Panc1 (cell line): ENCODE measurements at regions not wholly inside any gene's neighbourhood (a gene's known extent, or its start where the extent isn't known, plus 50 kb on each side); places are given as distances from the start of the nearest gene placed in this dataset.

Experiments used
- ATAC-seq: fragments of 200-7000 bp; cut with Tn5 transposase; 2 replicates; pipeline ENCODE4 v1.9.1; 2020; ENCODE audit warnings: mild to moderate bottlenecking, moderate library complexity
- BruUV-seq: library from RNA; stranded (reverse); fragments of 400-500 nt; replicated peaks from 2 replicates; lab custom pipeline; 2021; lab: Mats Ljungman, UMichigan
- CTCF ChIA-PET: fragments of 300-600 bp; sonication (Branson Sonifier 250); formaldehyde crosslinking; loops from one replicate; lab custom pipeline; 2022; ENCODE audit warnings: antibody characterized with exemption; lab: Charles Lee
- POLR2A ChIA-PET: fragments of 300-600 bp; sonication (Branson Sonifier 250); formaldehyde crosslinking; loops from one replicate; lab custom pipeline; 2022; ENCODE audit warnings: antibody characterized with exemption; lab: Charles Lee
- DNase-seq: peaks from one replicate; pipeline ENCODE4 v3.0.0-alpha.2; 2010; ENCODE audit warnings: low read depth, low spot score
- H3K27ac ChIP-seq: 2 replicates; pipeline ENCODE4 v1.5.1; 2011; ENCODE audit warnings: mild to moderate bottlenecking, low read length, inconsistent platforms
- H3K27me3 ChIP-seq: fragments of 200-500 bp; sonication (Bioruptor generic); 2 replicates; pipeline ENCODE4 v1.6.0; 2014; ENCODE audit warnings: low read length, inconsistent platforms; ENCODE audit not compliant: control insufficient read depth, insufficient read depth
- H3K36me3 ChIP-seq: fragments of 200-500 bp; sonication (Bioruptor generic); 2 replicates; pipeline ENCODE4 v1.5.1; 2014; ENCODE audit warnings: inconsistent platforms, mild to moderate bottlenecking, low read length, moderate library complexity; ENCODE audit not compliant: control insufficient read depth, insufficient read depth
- H3K4me1 ChIP-seq: 2 replicates; pipeline ENCODE4 v1.5.1; 2011; ENCODE audit warnings: inconsistent platforms, mild to moderate bottlenecking, low read length, moderate library complexity; ENCODE audit not compliant: control insufficient read depth, insufficient read depth
- H3K4me3 ChIP-seq, 2 experiments: 2 replicates each; pipeline ENCODE4 v1.5.1; 2011 to 2012; ENCODE audit warnings: low read depth in 2 of 2, low read length in 2 of 2, mild to moderate bottlenecking in 2 of 2, inconsistent platforms in 1 of 2, moderate library complexity in 1 of 2
- H3K9me3 ChIP-seq: fragments of 200-500 bp; sonication (Bioruptor generic); 2 replicates; pipeline ENCODE4 v1.5.1; 2014; ENCODE audit warnings: low read depth, mild to moderate bottlenecking, inconsistent platforms, low read length, moderate library complexity; ENCODE audit not compliant: control insufficient read depth, insufficient read depth
- POLR2AphosphoS5 ChIP-seq: IDR thresholded peaks from 2 replicates; pipeline ENCODE4 v1.6.1; 2012; ENCODE audit warnings: mild to moderate bottlenecking, low read depth, low read length, moderate library complexity
- SIN3A ChIP-seq: IDR thresholded peaks from 2 replicates; pipeline ENCODE4 v1.6.1; 2012; ENCODE audit warnings: low read depth, mild to moderate bottlenecking, low read length, moderate library complexity, borderline replicate concordance; ENCODE audit not compliant: insufficient read depth
- TCF7L2 ChIP-seq: IDR thresholded peaks from 2 replicates; pipeline ENCODE4 v1.6.1; 2011; ENCODE audit warnings: mild to moderate bottlenecking, low read depth, low read length, inconsistent platforms
- in situ Hi-C: cut with HindIII; loops from 2 replicates; pipeline ENCODE4 v1.10.0; 2016; ENCODE audit warnings: low sequenced_read_pairs, low pct_unique_long_range_greater_than_20kb
- intact Hi-C: fragments of 100-400 bp; cut with micrococcal nuclease; formaldehyde crosslinking; loops from one replicate; pipeline ENCODE4 v1.10.0; 2022; ENCODE audit not compliant: unreplicated experiment
- TF ChIP-seq, protein P1 (sequence below), 2 experiments: IDR thresholded peaks; 2 replicates each; pipeline ENCODE4 v1.6.1; 2011 to 2012; ENCODE audit warnings: low read depth in 2 of 2, control low read depth in 1 of 2, low read length in 1 of 2, mild to moderate bottlenecking in 1 of 2, moderate library complexity in 1 of 2; ENCODE audit not compliant: insufficient read depth in 1 of 2
- TF ChIP-seq, protein P2 (sequence below): fragments of 450-650 bp; IDR thresholded peaks from 2 replicates; pipeline ENCODE4 v1.5.1; 2017; ENCODE audit warnings: mild to moderate bottlenecking

DNA sequence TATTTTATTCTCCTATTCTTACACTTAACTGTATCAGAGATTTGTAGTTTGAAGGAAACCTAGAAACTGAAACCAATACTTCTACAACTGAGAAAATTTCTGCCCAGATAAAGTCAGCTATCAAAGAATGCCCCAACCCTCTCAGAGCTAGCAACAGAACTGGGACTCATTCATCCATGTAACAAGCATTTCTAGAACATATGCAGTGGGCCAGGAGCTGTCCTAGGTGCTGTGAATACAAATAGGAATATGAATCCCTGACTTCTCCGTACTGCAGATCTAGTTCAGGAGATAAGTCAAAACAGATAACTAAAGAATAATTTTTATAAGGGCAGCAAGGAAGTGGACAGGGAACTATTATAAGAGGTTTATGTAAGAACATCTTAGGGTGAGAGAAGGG lies 654.1 kb upstream of the NOX3 start:
- H3K4me3 ChIP-seq: no peak overlapping the region
- no peak overlapping the region for H3K27ac ChIP-seq
- CTCF ChIA-PET: no interaction called here
- POLR2A ChIA-PET: no interaction called here
- in situ Hi-C loops: no loop called here
- H3K4me1 ChIP-seq: no peaks in the 10 kb centered on the region
- BruUV-seq: no TSS peak
- H3K27me3 ChIP-seq: no peaks in the 10 kb centered on the region
- no peak for DNase-seq
- no peak for ATAC-seq
- H3K9me3 ChIP-seq: no peaks in the 10 kb centered on the region
- no peaks in the 10 kb centered on the region for H3K36me3 ChIP-seq
- TF ChIP-seq, protein P1, sequence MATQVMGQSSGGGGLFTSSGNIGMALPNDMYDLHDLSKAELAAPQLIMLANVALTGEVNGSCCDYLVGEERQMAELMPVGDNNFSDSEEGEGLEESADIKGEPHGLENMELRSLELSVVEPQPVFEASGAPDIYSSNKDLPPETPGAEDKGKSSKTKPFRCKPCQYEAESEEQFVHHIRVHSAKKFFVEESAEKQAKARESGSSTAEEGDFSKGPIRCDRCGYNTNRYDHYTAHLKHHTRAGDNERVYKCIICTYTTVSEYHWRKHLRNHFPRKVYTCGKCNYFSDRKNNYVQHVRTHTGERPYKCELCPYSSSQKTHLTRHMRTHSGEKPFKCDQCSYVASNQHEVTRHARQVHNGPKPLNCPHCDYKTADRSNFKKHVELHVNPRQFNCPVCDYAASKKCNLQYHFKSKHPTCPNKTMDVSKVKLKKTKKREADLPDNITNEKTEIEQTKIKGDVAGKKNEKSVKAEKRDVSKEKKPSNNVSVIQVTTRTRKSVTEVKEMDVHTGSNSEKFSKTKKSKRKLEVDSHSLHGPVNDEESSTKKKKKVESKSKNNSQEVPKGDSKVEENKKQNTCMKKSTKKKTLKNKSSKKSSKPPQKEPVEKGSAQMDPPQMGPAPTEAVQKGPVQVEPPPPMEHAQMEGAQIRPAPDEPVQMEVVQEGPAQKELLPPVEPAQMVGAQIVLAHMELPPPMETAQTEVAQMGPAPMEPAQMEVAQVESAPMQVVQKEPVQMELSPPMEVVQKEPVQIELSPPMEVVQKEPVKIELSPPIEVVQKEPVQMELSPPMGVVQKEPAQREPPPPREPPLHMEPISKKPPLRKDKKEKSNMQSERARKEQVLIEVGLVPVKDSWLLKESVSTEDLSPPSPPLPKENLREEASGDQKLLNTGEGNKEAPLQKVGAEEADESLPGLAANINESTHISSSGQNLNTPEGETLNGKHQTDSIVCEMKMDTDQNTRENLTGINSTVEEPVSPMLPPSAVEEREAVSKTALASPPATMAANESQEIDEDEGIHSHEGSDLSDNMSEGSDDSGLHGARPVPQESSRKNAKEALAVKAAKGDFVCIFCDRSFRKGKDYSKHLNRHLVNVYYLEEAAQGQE (IDR thresholded peaks at IDR 0.05; ENCODE audit: insufficient read depth in 1 of 2, low read depth in 2 of 2, low read length in 1 of 2): peak; percentile 62 to 73; a peak in 3 of 4 replicates
- TF ChIP-seq TCF7L2 (no peak), SIN3A (no peak)
- intact Hi-C loops: no loop called here

DNA sequence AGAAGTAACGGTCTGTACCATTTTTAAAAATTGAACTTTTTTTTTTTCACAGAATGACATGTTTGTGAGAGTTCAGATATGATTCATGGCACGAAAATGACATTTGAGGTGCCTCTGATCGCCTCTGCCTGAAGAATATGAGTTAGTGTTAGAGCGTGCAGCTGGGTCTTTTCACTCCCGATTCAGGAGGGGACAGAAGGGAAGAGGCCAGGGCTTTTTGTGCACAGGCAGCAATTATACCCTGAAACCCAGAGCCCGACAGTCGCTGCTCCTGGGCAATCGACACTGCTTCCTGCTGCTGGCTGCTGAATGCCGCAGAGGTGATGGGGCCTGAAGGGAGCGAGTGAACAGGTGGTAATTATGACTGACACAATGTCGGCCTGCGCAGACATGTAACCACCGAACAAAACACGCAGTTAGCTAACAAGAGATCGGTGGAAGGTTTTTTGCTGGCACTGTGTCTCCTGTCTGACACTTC lies 652.0 kb upstream of the NOX3 start:
- H3K27me3 ChIP-seq: no peaks in the 10 kb centered on the region
- no peaks in the 10 kb centered on the region for H3K36me3 ChIP-seq
- no peak for TF ChIP-seq TCF7L2
- TF ChIP-seq, protein P2, sequence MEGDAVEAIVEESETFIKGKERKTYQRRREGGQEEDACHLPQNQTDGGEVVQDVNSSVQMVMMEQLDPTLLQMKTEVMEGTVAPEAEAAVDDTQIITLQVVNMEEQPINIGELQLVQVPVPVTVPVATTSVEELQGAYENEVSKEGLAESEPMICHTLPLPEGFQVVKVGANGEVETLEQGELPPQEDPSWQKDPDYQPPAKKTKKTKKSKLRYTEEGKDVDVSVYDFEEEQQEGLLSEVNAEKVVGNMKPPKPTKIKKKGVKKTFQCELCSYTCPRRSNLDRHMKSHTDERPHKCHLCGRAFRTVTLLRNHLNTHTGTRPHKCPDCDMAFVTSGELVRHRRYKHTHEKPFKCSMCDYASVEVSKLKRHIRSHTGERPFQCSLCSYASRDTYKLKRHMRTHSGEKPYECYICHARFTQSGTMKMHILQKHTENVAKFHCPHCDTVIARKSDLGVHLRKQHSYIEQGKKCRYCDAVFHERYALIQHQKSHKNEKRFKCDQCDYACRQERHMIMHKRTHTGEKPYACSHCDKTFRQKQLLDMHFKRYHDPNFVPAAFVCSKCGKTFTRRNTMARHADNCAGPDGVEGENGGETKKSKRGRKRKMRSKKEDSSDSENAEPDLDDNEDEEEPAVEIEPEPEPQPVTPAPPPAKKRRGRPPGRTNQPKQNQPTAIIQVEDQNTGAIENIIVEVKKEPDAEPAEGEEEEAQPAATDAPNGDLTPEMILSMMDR: no peak
- no peak for TF ChIP-seq SIN3A
- TF ChIP-seq POLR2AphosphoS5: no peak
- TF ChIP-seq, protein P1 (IDR thresholded peaks at IDR 0.05; ENCODE audit: insufficient read depth in 1 of 2, low read depth in 2 of 2, low read length in 1 of 2): no peak
- H3K4me3 ChIP-seq: no peak overlapping the region
- intact Hi-C loops: no loop called here
- DNase-seq (no peak), ATAC-seq (no peak)
- CTCF ChIA-PET: no interaction called here
- in situ Hi-C loops: no loop called here
- H3K9me3 ChIP-seq: no peaks in the 10 kb centered on the region
- POLR2A ChIA-PET: no interaction called here
- H3K27ac ChIP-seq: no peak overlapping the region
- no peaks in the 10 kb centered on the region for H3K4me1 ChIP-seq
- BruUV-seq: no TSS peak
